Fibroblast of the aortic adventitia (primary cell): ENCODE measurements at regions not wholly inside any gene's neighbourhood (a gene's known extent, or its start where the extent isn't known, plus 50 kb on each side); places are given as distances from the start of the nearest gene placed in this dataset.

Experiments
- DNase-seq: peaks from one replicate; pipeline ENCODE4 v3.0.0-alpha.2; 2010; ENCODE audit warnings: low read depth
- H3K4me3 ChIP-seq: 2 replicates; pipeline ENCODE4 v1.5.1; 2011; ENCODE audit warnings: low read depth, mild to moderate bottlenecking, control low read depth, low read length, moderate library complexity
- TF ChIP-seq, protein P1 (sequence below): IDR thresholded peaks from 2 replicates; pipeline ENCODE4 v1.5.1; 2011; ENCODE audit warnings: mild to moderate bottlenecking, low read length, control low read depth, inconsistent platforms; ENCODE audit not compliant: insufficient read depth

- TF ChIP-seq, protein P1, sequence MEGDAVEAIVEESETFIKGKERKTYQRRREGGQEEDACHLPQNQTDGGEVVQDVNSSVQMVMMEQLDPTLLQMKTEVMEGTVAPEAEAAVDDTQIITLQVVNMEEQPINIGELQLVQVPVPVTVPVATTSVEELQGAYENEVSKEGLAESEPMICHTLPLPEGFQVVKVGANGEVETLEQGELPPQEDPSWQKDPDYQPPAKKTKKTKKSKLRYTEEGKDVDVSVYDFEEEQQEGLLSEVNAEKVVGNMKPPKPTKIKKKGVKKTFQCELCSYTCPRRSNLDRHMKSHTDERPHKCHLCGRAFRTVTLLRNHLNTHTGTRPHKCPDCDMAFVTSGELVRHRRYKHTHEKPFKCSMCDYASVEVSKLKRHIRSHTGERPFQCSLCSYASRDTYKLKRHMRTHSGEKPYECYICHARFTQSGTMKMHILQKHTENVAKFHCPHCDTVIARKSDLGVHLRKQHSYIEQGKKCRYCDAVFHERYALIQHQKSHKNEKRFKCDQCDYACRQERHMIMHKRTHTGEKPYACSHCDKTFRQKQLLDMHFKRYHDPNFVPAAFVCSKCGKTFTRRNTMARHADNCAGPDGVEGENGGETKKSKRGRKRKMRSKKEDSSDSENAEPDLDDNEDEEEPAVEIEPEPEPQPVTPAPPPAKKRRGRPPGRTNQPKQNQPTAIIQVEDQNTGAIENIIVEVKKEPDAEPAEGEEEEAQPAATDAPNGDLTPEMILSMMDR, result no peak
- no peak for DNase-seq
These were observed 471.6 kb downstream of the TUSC7 start for GRCh38 chr3:117181222-117181621.

GRCh38 chr3:117184574-117184973 is 475.0 kb downstream of the TUSC7 start:
- no peak overlapping the region for H3K4me3 ChIP-seq
- TF ChIP-seq, protein P1, result no peak
- DNase-seq, result peak; percentile 43

More at GRCh38 chr3:117181222-117181621, 471.6 kb downstream of the TUSC7 start:
- H3K4me3 ChIP-seq, result no peak overlapping the region

DNA sequence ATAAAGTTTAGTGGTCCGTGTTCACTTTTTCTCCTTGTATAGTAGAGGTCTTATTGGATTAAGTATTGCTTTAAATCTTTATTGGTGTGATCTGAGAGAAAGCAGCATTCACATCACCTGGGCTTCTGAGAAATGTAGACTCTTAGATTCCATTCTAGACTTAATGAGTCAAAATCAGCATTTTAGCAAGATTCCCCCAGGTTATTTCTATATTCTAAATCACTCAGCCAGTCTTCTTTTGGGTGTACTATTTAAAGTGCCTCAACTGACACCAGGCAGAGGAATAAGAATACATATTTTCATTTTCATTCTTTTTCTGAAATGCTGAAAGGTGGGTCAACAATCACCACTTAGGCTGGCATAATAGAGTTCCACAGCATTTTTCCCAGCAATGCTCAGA is 481.7 kb downstream of the TUSC7 start:
- no peak for DNase-seq
- no peak overlapping the region for H3K4me3 ChIP-seq
- TF ChIP-seq, protein P1, result no peak

DNA sequence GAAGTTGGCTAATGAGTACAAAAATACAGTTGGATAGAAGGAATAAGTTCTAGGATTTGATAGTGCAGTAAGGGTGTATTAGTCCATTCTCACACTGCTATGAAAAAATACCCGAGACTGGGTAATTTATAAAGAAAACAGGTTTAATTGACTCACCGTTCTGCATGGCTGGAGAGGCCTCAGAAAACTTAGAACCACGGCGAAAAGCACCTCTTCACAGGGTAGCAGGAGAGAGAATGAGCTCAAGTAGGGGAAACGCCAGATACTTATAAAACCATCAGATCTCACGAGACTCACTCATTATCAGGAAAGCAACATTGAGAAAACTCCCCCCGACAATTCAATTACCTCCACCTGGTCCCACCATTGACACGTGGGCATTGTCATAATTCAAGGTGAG is 483.3 kb downstream of the TUSC7 start:
- DNase-seq, result no peak
- TF ChIP-seq, protein P1, result no peak
- no peak overlapping the region for H3K4me3 ChIP-seq

DNA sequence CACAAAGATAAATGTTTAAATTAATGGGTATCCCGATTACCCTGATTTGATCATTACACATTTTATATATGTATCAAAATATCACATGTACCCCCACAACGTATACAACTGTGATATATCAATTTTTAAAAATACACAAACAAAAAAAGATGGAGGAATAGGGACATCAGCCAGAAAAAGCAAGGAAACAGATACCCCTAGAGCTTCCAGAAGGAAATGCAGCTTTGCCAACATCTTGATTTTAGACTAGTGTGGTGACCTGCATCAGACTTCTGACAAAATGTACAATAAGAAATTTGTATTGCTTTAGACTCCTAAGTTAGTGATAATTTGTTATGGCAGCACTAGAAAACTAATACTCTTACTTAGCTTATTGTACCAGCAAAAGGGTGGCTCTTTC is 483.8 kb downstream of the TUSC7 start:
- no peak overlapping the region for H3K4me3 ChIP-seq
- TF ChIP-seq, protein P1, result peak; percentile 25
- no peak for DNase-seq

DNA sequence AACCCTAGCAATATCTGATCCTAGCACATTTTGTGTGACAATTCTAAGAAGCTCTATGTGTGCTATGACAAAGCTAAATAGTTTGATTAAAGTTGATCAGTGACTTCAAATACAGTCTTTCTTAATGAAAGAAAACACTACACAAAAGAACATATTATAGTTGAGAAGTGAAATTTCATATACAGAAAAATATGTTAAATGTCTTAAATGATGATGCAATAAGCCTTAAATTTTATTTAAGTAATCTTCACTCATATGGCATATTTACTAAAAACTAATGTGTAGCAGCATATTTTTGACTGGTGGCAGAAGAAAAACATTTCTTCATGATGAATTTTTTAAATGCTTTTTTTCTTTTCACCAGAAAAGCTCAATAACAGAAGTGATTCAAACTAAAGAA is 485.5 kb downstream of the TUSC7 start:
- no peak for DNase-seq
- TF ChIP-seq, protein P1, result no peak
- H3K4me3 ChIP-seq, result no peak overlapping the region

DNA sequence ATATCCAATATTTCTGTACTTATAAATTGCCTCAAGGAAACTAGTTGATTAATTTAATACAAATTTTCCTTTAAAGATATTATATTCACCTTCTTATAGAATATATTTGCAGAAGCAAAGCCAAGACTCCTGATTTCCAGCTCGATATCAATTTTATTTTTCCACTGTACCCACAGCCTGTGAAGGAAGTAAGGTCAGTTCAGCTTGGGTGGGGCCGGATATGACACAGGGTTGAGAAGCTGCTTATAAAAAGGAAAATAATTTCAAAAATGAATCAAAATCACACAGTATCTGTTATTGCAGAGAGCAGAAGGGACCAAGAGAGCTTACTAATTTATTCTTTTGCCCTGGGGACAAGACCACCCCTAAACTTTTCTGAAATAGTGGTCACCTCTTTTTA is 491.4 kb downstream of the TUSC7 start:
- no peak for DNase-seq
- TF ChIP-seq, protein P1, result no peak
- H3K4me3 ChIP-seq, result no peak overlapping the region
